Activated T-helper 17 cell treated with anti-CD3 and anti-CD28 coated beads, Interleukin-2, amount 50 U/mL, for 72 hours (primary cell): ENCODE measurements at regions not wholly inside any gene's neighbourhood (a gene's known extent, or its start where the extent isn't known, plus 50 kb on each side); places are given as distances from the start of the nearest gene placed in this dataset.

Experiments
- ATAC-seq: fragments of 150-1000 bp; cut with Tn5 transposase; replicated peaks from 2 replicates; pipeline ENCODE4 v1.10.0; 2021; ENCODE audit warnings: mild to moderate bottlenecking, moderate library complexity
- H3K27ac Mint-ChIP-seq: one replicate; pipeline ENCODE4 v1.8.0; 2022; ENCODE audit warnings: mixed read lengths
- H3K27me3 Mint-ChIP-seq: one replicate; pipeline ENCODE4 v1.8.0; 2022; ENCODE audit warnings: mixed read lengths
- H3K36me3 Mint-ChIP-seq: one replicate; pipeline ENCODE4 v1.8.0; 2022; ENCODE audit warnings: low read depth, mild to moderate bottlenecking, mixed read lengths
- H3K4me1 Mint-ChIP-seq: one replicate; pipeline ENCODE4 v1.8.0; 2022; ENCODE audit warnings: mixed read lengths
- H3K4me3 Mint-ChIP-seq: one replicate; pipeline ENCODE4 v1.8.0; 2022; ENCODE audit warnings: mild to moderate bottlenecking, mixed read lengths
- H3K9me3 Mint-ChIP-seq: one replicate; pipeline ENCODE4 v1.8.0; 2022; ENCODE audit warnings: mixed read lengths

DNA sequence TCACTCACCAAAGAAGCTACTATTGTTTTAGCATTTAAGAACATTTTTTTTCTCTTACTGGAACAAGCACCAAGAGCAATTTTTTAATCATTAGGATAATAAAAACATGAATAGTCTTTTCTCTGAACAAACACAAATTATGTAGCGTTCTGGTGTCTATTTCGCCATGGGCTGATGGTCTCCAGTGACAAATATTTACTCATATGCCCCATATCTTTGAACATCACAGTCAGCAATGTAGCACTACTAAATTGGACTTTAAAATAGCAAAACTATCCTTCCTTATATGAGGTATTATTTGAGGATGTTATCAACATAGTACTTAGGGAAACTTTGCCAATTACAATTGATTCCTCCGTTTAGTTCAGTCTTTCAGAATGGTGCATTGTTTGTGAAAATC lies 1326.0 kb upstream of the ZEB2 start:
- Mint-ChIP-seq H3K9me3 (no peaks in the 10 kb centered on the region), H3K27me3 (no peaks in the 10 kb centered on the region), H3K4me3 (no peak overlapping the region), H3K36me3 (no peaks in the 10 kb centered on the region), H3K27ac (no peak overlapping the region), H3K4me1 (no peaks in the 10 kb centered on the region)
- ATAC-seq: no peak

DNA sequence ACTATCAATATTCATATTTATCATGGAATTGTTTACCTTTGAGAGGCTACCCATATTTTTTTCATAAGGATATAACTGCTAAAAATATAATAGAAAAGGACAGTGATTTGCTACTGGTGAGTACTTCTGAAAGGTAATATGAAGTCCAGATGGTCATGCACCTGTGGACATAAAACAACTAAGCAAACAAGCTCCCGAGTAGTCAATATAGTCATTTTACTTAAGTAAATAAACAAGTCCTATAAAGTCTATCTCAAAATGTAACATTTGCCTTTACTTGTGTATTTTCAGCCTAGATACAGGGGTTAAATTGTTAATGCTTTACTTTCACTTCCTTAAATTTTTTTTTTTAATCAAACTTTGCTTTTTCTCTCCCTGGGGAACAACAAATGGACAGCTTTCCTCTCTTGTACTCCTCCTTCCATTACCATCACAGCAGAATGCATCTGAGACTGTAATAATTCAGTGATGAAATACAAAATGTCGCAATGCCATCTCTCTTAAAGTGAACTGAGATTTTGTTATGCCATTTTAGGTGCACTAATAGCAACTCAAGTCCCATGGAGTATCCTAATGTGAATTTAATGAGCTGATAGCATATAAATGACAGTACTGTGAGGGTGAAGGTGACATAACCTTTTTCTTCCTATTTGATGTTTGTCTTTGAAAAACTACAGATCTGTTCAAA lies 1325.4 kb upstream of the ZEB2 start:
- Mint-ChIP-seq H3K27ac (no peak overlapping the region), H3K4me3 (no peak overlapping the region), H3K27me3 (no peaks in the 10 kb centered on the region), H3K4me1 (no peaks in the 10 kb centered on the region), H3K9me3 (no peaks in the 10 kb centered on the region), H3K36me3 (no peaks in the 10 kb centered on the region)
- ATAC-seq: no peak

DNA sequence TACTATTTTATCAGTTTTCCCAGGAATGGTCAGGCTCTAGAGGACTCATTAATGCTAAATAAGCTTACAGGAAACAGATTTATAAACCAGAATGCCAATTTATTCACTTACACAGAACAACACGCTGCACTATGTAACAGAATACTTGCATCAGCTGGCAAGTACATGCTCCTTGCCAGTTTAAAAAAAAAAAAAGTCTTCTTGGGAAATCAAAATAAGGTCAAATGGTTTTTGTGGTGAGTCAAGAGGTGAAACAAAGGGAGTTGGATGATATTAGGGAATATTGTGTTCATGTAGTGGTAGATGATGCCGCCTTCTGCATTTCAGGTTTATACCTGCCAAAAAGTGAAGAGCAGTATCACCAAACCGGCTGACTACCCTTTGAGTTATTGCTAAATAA lies 1322.1 kb upstream of the ZEB2 start:
- H3K4me1 Mint-ChIP-seq: no peaks in the 10 kb centered on the region
- H3K36me3 Mint-ChIP-seq: no peaks in the 10 kb centered on the region
- H3K27ac Mint-ChIP-seq: no peak overlapping the region
- no peaks in the 10 kb centered on the region for H3K9me3 Mint-ChIP-seq
- no peak overlapping the region for H3K4me3 Mint-ChIP-seq
- ATAC-seq: no peak
- H3K27me3 Mint-ChIP-seq: no peaks in the 10 kb centered on the region

- Mint-ChIP-seq H3K27ac (no peak overlapping the region), H3K36me3 (no peaks in the 10 kb centered on the region), H3K4me3 (no peak overlapping the region), H3K27me3 (no peaks in the 10 kb centered on the region), H3K9me3 (no peaks in the 10 kb centered on the region), H3K4me1 (no peaks in the 10 kb centered on the region)
- ATAC-seq: no peak
Observed at GRCh38 chr2:145836986-145837385, 1317.1 kb upstream of the ZEB2 start.

GRCh38 chr2:145835665-145836064 lies 1315.7 kb upstream of the ZEB2 start:
- Mint-ChIP-seq H3K4me3 (no peak overlapping the region), H3K36me3 (no peaks in the 10 kb centered on the region), H3K27ac (no peak overlapping the region), H3K9me3 (no peaks in the 10 kb centered on the region), H3K27me3 (no peaks in the 10 kb centered on the region), H3K4me1 (no peaks in the 10 kb centered on the region)
- ATAC-seq: no peak

DNA sequence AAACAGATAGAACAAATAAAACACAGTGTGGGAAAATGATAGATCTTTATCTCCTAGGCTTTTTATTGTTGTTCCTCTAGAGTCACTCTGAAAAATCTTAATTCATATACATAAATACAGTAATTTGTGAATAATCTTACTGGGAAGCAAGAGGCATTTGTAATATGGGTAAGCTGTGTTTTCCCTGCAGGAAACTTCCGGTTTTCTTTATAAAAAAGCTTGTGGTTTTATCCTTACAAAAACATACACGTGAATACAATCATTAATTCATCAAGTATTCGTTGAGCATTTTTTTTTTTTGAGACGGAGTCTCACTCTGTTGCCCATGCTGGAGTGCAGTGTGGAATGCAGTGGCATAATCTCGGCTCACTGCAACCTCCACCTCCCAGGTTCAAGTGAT lies 1312.8 kb upstream of the ZEB2 start:
- H3K4me1 Mint-ChIP-seq: no peaks in the 10 kb centered on the region
- no peaks in the 10 kb centered on the region for H3K36me3 Mint-ChIP-seq
- no peak overlapping the region for H3K4me3 Mint-ChIP-seq
- no peak overlapping the region for H3K27ac Mint-ChIP-seq
- H3K9me3 Mint-ChIP-seq: peaks cover 6% of the 10 kb centered on the region
- no peaks in the 10 kb centered on the region for H3K27me3 Mint-ChIP-seq
- ATAC-seq: no peak

GRCh38 chr2:145829931-145830330 lies 1310.0 kb upstream of the ZEB2 start:
- ATAC-seq: no peak
- peaks cover 12% of the 10 kb centered on the region for H3K9me3 Mint-ChIP-seq
- no peaks in the 10 kb centered on the region for H3K4me1 Mint-ChIP-seq
- H3K27ac Mint-ChIP-seq: no peak overlapping the region
- no peaks in the 10 kb centered on the region for H3K27me3 Mint-ChIP-seq
- H3K36me3 Mint-ChIP-seq: no peaks in the 10 kb centered on the region
- no peak overlapping the region for H3K4me3 Mint-ChIP-seq

DNA sequence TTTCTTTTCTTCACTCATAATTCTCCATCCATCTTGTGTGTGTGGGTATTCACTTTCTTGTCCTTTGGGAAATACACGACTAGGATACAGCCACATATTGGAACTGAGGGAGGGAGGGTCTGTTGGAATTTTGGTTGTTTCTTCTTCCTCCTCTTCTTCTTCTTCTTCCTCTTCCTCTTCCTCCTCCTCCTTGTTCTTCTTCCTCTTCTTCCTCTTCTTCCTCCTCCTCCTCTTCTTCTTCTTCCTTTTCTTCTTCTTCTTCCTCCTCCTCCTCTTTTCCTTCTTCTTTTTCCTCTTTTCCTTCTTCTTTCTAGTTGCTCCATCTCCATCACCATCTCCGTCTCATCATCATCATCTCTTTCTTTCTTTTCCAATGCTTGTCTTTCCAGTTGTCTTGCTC lies 1307.3 kb upstream of the ZEB2 start:
- Mint-ChIP-seq H3K36me3 (no peaks in the 10 kb centered on the region), H3K27me3 (no peaks in the 10 kb centered on the region), H3K4me1 (no peaks in the 10 kb centered on the region), H3K9me3 (peaks cover 16% of the 10 kb centered on the region), H3K27ac (no peak overlapping the region), H3K4me3 (no peak overlapping the region)
- no peak for ATAC-seq

DNA sequence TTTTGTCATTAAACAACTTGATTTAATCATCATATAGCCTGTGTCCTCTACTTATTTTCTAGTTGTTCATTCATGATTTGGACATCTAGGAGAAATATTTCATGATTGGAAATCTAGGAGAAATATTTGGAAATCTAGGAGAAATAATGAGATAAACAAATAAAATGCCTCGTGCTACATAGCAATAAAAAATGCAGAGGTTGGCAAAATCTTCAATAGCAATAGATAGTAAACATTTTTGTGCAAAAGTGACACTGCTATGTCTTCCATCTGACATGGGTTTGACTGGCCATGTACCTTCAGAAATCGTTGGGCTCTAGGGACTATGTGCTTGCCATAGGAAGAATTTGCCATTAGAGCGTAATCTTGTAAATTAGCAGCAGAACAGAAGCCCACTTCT lies 1304.5 kb upstream of the ZEB2 start:
- Mint-ChIP-seq H3K27ac (no peak overlapping the region), H3K9me3 (peaks cover 16% of the 10 kb centered on the region), H3K36me3 (no peaks in the 10 kb centered on the region), H3K4me3 (no peak overlapping the region), H3K27me3 (no peaks in the 10 kb centered on the region), H3K4me1 (no peaks in the 10 kb centered on the region)
- ATAC-seq: no peak

DNA sequence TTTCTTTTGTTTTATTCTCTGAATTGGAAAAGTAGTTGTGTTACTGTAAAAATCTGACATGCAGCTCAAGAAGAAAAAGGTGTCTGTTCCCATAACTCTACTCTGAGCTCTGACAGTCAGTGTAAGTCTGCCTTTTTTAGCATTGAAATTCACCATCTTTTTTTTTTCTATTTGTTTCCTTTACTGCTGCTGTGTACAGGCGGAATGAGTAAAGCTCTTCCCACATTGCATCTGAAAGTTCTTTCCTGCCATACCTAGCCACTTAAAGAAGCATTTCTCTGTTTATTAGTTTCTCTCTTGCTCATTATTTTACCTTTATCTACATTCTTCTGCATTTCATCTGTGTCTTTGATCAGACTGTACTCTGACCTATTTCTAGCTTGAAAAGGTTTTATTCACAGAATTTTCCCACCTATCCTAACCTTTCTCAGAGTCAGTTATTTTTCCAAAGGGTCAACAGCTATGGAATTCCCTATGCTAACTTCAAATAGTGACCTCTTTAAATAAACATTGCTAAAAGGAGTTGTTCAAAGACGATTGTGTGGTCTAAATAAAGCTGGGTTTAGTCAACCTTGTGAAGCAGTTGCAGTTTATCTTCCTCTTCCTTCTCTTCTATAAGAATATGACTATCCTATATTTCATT lies 1303.1 kb upstream of the ZEB2 start:
- Mint-ChIP-seq H3K27ac (no peak overlapping the region), H3K9me3 (peaks cover 16% of the 10 kb centered on the region), H3K27me3 (no peaks in the 10 kb centered on the region), H3K36me3 (no peaks in the 10 kb centered on the region), H3K4me3 (no peak overlapping the region), H3K4me1 (no peaks in the 10 kb centered on the region)
- ATAC-seq: no peak

GRCh38 chr2:145820651-145821050 lies 1300.7 kb upstream of the ZEB2 start:
- H3K4me3 Mint-ChIP-seq: no peak overlapping the region
- ATAC-seq: no peak
- no peaks in the 10 kb centered on the region for H3K4me1 Mint-ChIP-seq
- no peak overlapping the region for H3K27ac Mint-ChIP-seq
- H3K9me3 Mint-ChIP-seq: peaks cover 11% of the 10 kb centered on the region
- H3K27me3 Mint-ChIP-seq: no peaks in the 10 kb centered on the region
- no peaks in the 10 kb centered on the region for H3K36me3 Mint-ChIP-seq

DNA sequence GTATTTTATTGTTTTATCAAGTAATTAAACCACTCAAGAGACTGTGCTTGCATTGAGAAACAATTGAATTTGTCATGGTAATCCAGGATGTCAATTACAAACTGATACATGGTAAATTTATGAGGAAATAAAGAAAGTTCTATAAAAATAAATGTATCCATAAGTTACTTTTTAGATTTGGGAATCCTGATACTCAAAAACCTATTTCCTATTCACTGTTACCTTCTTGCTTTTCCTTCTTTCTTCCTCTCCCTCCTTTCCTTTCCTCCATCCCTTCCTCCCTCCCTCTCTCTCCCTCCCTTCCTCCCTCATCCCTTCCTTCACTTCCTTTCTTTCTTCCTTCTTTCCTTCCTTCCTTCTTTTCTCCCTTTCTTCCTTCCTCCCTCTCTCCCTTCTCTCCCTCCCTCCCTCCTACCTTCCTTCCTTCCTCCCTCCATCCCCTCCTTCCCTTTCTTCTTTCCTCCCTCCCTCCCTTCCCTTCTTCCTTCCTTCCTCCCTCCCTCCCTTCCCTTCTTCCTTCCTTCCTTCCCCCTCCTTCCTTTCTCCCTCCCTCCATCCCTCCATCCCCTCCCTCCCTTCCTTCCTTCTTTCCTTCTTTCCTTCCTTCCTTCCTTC lies 1299.1 kb upstream of the ZEB2 start:
- peaks cover 14% of the 10 kb centered on the region for H3K9me3 Mint-ChIP-seq
- H3K36me3 Mint-ChIP-seq: no peaks in the 10 kb centered on the region
- ATAC-seq: no peak
- H3K4me1 Mint-ChIP-seq: no peaks in the 10 kb centered on the region
- no peaks in the 10 kb centered on the region for H3K27me3 Mint-ChIP-seq
- H3K4me3 Mint-ChIP-seq: no peak overlapping the region
- no peak overlapping the region for H3K27ac Mint-ChIP-seq

DNA sequence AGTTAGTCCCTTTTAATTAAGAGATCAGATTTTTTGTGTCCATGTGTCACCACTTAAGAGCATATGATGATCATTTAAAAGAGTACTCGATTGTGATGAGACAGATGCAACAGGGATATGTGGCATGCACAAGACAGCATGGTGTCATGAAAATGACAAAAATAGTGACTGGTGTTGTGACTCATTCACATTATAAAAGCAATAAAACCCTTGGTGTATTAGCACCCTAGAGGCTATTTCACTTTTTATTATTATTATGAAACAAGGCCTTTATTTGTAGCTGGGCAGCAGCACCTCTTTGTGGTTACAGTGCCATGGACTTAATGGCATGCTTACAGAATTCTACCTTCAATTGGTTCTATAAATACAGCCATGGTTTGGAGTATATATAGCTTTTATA lies 1296.0 kb upstream of the ZEB2 start:
- no peaks in the 10 kb centered on the region for H3K27me3 Mint-ChIP-seq
- no peaks in the 10 kb centered on the region for H3K36me3 Mint-ChIP-seq
- H3K4me1 Mint-ChIP-seq: no peaks in the 10 kb centered on the region
- no peak for ATAC-seq
- no peak overlapping the region for H3K27ac Mint-ChIP-seq
- H3K9me3 Mint-ChIP-seq: peaks cover 10% of the 10 kb centered on the region
- no peak overlapping the region for H3K4me3 Mint-ChIP-seq

- H3K4me1 Mint-ChIP-seq: no peaks in the 10 kb centered on the region
- H3K36me3 Mint-ChIP-seq: no peaks in the 10 kb centered on the region
- no peak for ATAC-seq
- H3K27me3 Mint-ChIP-seq: no peaks in the 10 kb centered on the region
- H3K9me3 Mint-ChIP-seq: peaks cover 4% of the 10 kb centered on the region
- H3K27ac Mint-ChIP-seq: no peak overlapping the region
- H3K4me3 Mint-ChIP-seq: no peak overlapping the region
Observed at GRCh38 chr2:145813481-145813880, 1293.6 kb upstream of the ZEB2 start.

DNA sequence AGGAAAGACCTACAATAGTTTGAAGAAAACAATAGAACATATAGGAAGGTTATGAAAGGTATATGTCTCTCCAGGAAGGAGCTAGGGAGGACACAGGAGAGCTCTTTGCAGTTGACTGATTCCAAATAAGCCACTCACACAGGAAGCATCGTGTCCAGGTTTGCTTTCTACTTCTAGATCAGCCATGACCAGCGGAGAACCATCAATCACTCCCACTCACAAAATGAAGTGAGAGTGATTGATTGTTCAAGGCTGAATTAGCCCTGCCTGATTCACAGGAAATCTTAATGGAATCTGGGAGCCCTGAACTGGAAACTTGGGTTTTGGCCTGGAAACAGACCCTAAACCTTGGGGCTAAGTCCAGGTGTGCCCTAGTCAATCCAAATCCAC lies 1292.2 kb upstream of the ZEB2 start:
- Mint-ChIP-seq H3K9me3 (peaks cover 4% of the 10 kb centered on the region), H3K27me3 (no peaks in the 10 kb centered on the region), H3K27ac (no peak overlapping the region), H3K36me3 (no peaks in the 10 kb centered on the region), H3K4me1 (no peaks in the 10 kb centered on the region), H3K4me3 (no peak overlapping the region)
- no peak for ATAC-seq
